ENCODE measurements at regions not wholly inside any gene's neighbourhood (a gene's known extent, or its start where the extent isn't known, plus 50 kb on each side); places are given as distances from the start of the nearest gene placed in this dataset.

GRCh38 chr1:235009074-235009473 lies 119.6 kb downstream of the TOMM20 start:
- no peak overlapping the region for H2BK5ac ChIP-seq (ENCODE audit: low read depth, low read length, poor library complexity)
- no peak overlapping the region for H4K91ac ChIP-seq (ENCODE audit: low read depth, low read length)
- no peak overlapping the region for H3K4me2 ChIP-seq (ENCODE audit: low read length)
- peaks cover 3% of the 10 kb centered on the region for H3K79me2 ChIP-seq (ENCODE audit: control insufficient read depth, insufficient read depth, low read length, poor library complexity)
- H3K14ac ChIP-seq (ENCODE audit: low read length), result no peak overlapping the region
- H2AFZ ChIP-seq (ENCODE audit: insufficient read depth, low read length, poor library complexity), result no peak overlapping the region
- H3K23ac ChIP-seq (ENCODE audit: low read length), result no peak overlapping the region
- H3K4me1 ChIP-seq (ENCODE audit: control insufficient read depth in 1 of 2, insufficient read depth in 2 of 2, low read length in 2 of 2), result peaks cover 18 to 21% of the 10 kb centered on the region in 2 experiments
- H3K18ac ChIP-seq (ENCODE audit: low read length), result no peak overlapping the region
- H4K12ac ChIP-seq (ENCODE audit: low read depth, low read length), result no peak overlapping the region
- no peak overlapping the region for H3K4me3 ChIP-seq (ENCODE audit: low read depth, low read length)
- no peak overlapping the region for H3K27ac ChIP-seq (ENCODE audit: low read depth, low read length)
- H3K4ac ChIP-seq (ENCODE audit: low read depth, low read length), result no peak overlapping the region
- DNase-seq, result no peak
- H2AK5ac ChIP-seq (ENCODE audit: low read length), result no peak overlapping the region
- H3K36me3 ChIP-seq (ENCODE audit: control insufficient read depth in 1 of 2, insufficient read depth in 2 of 2, low read length in 2 of 2), result no peaks in the 10 kb centered on the region
- H2BK120ac ChIP-seq (ENCODE audit: insufficient read depth, low read length, poor library complexity), result no peak overlapping the region
- H3K79me1 ChIP-seq (ENCODE audit: low read length), result peaks cover 18% of the 10 kb centered on the region
- H2BK12ac ChIP-seq (ENCODE audit: low read length), result no peak overlapping the region
- H3K9ac ChIP-seq (ENCODE audit: low read length), result no peak overlapping the region
- peaks cover 1% of the 10 kb centered on the region for H3K9me3 ChIP-seq (ENCODE audit: insufficient read depth, low read depth, low read length)
- H3K27me3 ChIP-seq (ENCODE audit: insufficient read depth, low read length), result no peaks in the 10 kb centered on the region
- H4K8ac ChIP-seq (ENCODE audit: low read depth, low read length), result no peak overlapping the region
- no CpG with 5 or more reads among the region's 7 CpGs for WGBS (ENCODE audit: extremely low coverage, insufficient coverage, insufficient read length)

GRCh38 chr1:235008239-235008638 lies 120.4 kb downstream of the TOMM20 start:
- Histone ChIP-seq H3K4me2 (ENCODE audit: low read length) (no peak overlapping the region), H3K36me3 (ENCODE audit: control insufficient read depth in 1 of 2, insufficient read depth in 2 of 2, low read length in 2 of 2) (no peaks in the 10 kb centered on the region), H2BK12ac (ENCODE audit: low read length) (no peak overlapping the region), H3K4ac (ENCODE audit: low read depth, low read length) (no peak overlapping the region), H2AFZ (ENCODE audit: insufficient read depth, low read length, poor library complexity) (no peak overlapping the region), H4K12ac (ENCODE audit: low read depth, low read length) (no peak overlapping the region), H2BK120ac (ENCODE audit: insufficient read depth, low read length, poor library complexity) (no peak overlapping the region), H2AK5ac (ENCODE audit: low read length) (no peak overlapping the region), H3K79me1 (ENCODE audit: low read length) (peaks cover 14% of the 10 kb centered on the region), H3K14ac (ENCODE audit: low read length) (no peak overlapping the region), H4K8ac (ENCODE audit: low read depth, low read length) (no peak overlapping the region), H3K27ac (ENCODE audit: low read depth, low read length) (no peak overlapping the region), H3K27me3 (ENCODE audit: insufficient read depth, low read length) (no peaks in the 10 kb centered on the region), H3K9me3 (ENCODE audit: insufficient read depth, low read depth, low read length) (peaks cover 1% of the 10 kb centered on the region), H3K18ac (ENCODE audit: low read length) (no peak overlapping the region), H3K4me1 (ENCODE audit: control insufficient read depth in 1 of 2, insufficient read depth in 2 of 2, low read length in 2 of 2) (peaks cover 14 to 17% of the 10 kb centered on the region in 2 experiments), H4K91ac (ENCODE audit: low read depth, low read length) (no peak overlapping the region), H3K9ac (ENCODE audit: low read length) (no peak overlapping the region), H2BK5ac (ENCODE audit: low read depth, low read length, poor library complexity) (no peak overlapping the region), H3K79me2 (ENCODE audit: control insufficient read depth, insufficient read depth, low read length, poor library complexity) (peaks cover 3% of the 10 kb centered on the region), H3K4me3 (ENCODE audit: low read depth, low read length) (no peak overlapping the region), H3K23ac (ENCODE audit: low read length) (no peak overlapping the region)
- DNase-seq, result no peak

GRCh38 chr1:235006816-235007215 lies 121.8 kb downstream of the TOMM20 start:
- no peak overlapping the region for H2BK5ac ChIP-seq (ENCODE audit: low read depth, low read length, poor library complexity)
- peaks cover 1% of the 10 kb centered on the region for H3K9me3 ChIP-seq (ENCODE audit: insufficient read depth, low read depth, low read length)
- no peak overlapping the region for H3K18ac ChIP-seq (ENCODE audit: low read length)
- H4K91ac ChIP-seq (ENCODE audit: low read depth, low read length), result no peak overlapping the region
- no peak overlapping the region for H3K4me3 ChIP-seq (ENCODE audit: low read depth, low read length)
- H3K27me3 ChIP-seq (ENCODE audit: insufficient read depth, low read length), result no peaks in the 10 kb centered on the region
- no peak overlapping the region for H2AFZ ChIP-seq (ENCODE audit: insufficient read depth, low read length, poor library complexity)
- no peak for DNase-seq
- H2BK120ac ChIP-seq (ENCODE audit: insufficient read depth, low read length, poor library complexity), result no peak overlapping the region
- no peak overlapping the region for H3K27ac ChIP-seq (ENCODE audit: low read depth, low read length)
- H3K23ac ChIP-seq (ENCODE audit: low read length), result no peak overlapping the region
- H3K9ac ChIP-seq (ENCODE audit: low read length), result peak overlapping the region; percentile 19
- WGBS (ENCODE audit: extremely low coverage, insufficient coverage, insufficient read length), result no CpG with 5 or more reads among the region's 5 CpGs
- peaks cover under 1 to 4% of the 10 kb centered on the region in 2 experiments for H3K4me1 ChIP-seq (ENCODE audit: control insufficient read depth in 1 of 2, insufficient read depth in 2 of 2, low read length in 2 of 2)
- H3K4ac ChIP-seq (ENCODE audit: low read depth, low read length), result no peak overlapping the region
- no peaks in the 10 kb centered on the region for H3K79me2 ChIP-seq (ENCODE audit: control insufficient read depth, insufficient read depth, low read length, poor library complexity)
- H2AK5ac ChIP-seq (ENCODE audit: low read length), result peak overlapping the region; percentile 18
- H4K8ac ChIP-seq (ENCODE audit: low read depth, low read length), result no peak overlapping the region
- no peak overlapping the region for H3K14ac ChIP-seq (ENCODE audit: low read length)
- no peak overlapping the region for H3K4me2 ChIP-seq (ENCODE audit: low read length)
- no peaks in the 10 kb centered on the region for H3K36me3 ChIP-seq (ENCODE audit: control insufficient read depth in 1 of 2, insufficient read depth in 2 of 2, low read length in 2 of 2)
- H2BK12ac ChIP-seq (ENCODE audit: low read length), result peak overlapping the region; percentile 42
- H4K12ac ChIP-seq (ENCODE audit: low read depth, low read length), result no peak overlapping the region
- peaks cover 2% of the 10 kb centered on the region for H3K79me1 ChIP-seq (ENCODE audit: low read length)

- Histone ChIP-seq H3K4me3 (ENCODE audit: low read depth, low read length) (no peak overlapping the region), H3K4me2 (ENCODE audit: low read length) (no peak overlapping the region), H2AFZ (ENCODE audit: insufficient read depth, low read length, poor library complexity) (no peak overlapping the region), H3K9ac (ENCODE audit: low read length) (no peak overlapping the region), H4K8ac (ENCODE audit: low read depth, low read length) (no peak overlapping the region), H3K4me1 (ENCODE audit: control insufficient read depth in 1 of 2, insufficient read depth in 2 of 2, low read length in 2 of 2) (peaks cover 0 to 2% of the 10 kb centered on the region in 2 experiments), H3K79me1 (ENCODE audit: low read length) (peaks cover 4% of the 10 kb centered on the region), H3K36me3 (ENCODE audit: control insufficient read depth in 1 of 2, insufficient read depth in 2 of 2, low read length in 2 of 2) (no peaks in the 10 kb centered on the region), H3K9me3 (ENCODE audit: insufficient read depth, low read depth, low read length) (peaks cover 1% of the 10 kb centered on the region), H2BK5ac (ENCODE audit: low read depth, low read length, poor library complexity) (no peak overlapping the region), H2BK12ac (ENCODE audit: low read length) (no peak overlapping the region), H3K4ac (ENCODE audit: low read depth, low read length) (no peak overlapping the region), H3K18ac (ENCODE audit: low read length) (no peak overlapping the region), H2AK5ac (ENCODE audit: low read length) (no peak overlapping the region), H3K27me3 (ENCODE audit: insufficient read depth, low read length) (no peaks in the 10 kb centered on the region), H3K27ac (ENCODE audit: low read depth, low read length) (no peak overlapping the region), H3K14ac (ENCODE audit: low read length) (no peak overlapping the region), H2BK120ac (ENCODE audit: insufficient read depth, low read length, poor library complexity) (no peak overlapping the region), H4K91ac (ENCODE audit: low read depth, low read length) (no peak overlapping the region), H3K23ac (ENCODE audit: low read length) (no peak overlapping the region), H4K12ac (ENCODE audit: low read depth, low read length) (no peak overlapping the region), H3K79me2 (ENCODE audit: control insufficient read depth, insufficient read depth, low read length, poor library complexity) (no peaks in the 10 kb centered on the region)
- DNase-seq, result no peak
- WGBS (ENCODE audit: extremely low coverage, insufficient coverage, insufficient read length), result no CpG with 5 or more reads among the region's 1 CpG
These were observed 122.4 kb downstream of the TOMM20 start for GRCh38 chr1:235006132-235006721.
